Panc1 (cell line): ENCODE measurements at regions not wholly inside any gene's neighbourhood (a gene's known extent, or its start where the extent isn't known, plus 50 kb on each side); places are given as distances from the start of the nearest gene placed in this dataset.

ENCODE experiments used
- CTCF ChIP-seq: fragments of 450-650 bp; IDR thresholded peaks from 2 replicates; pipeline ENCODE4 v1.5.1; 2017; ENCODE audit warnings: mild to moderate bottlenecking
- POLR2AphosphoS5 ChIP-seq: IDR thresholded peaks from 2 replicates; pipeline ENCODE4 v1.6.1; 2012; ENCODE audit warnings: mild to moderate bottlenecking, low read depth, low read length, moderate library complexity
- REST ChIP-seq, 2 experiments: IDR thresholded peaks; 2 replicates each; pipeline ENCODE4 v1.6.1; 2011 to 2012; ENCODE audit warnings: low read depth in 2 of 2, control low read depth in 1 of 2, low read length in 1 of 2, mild to moderate bottlenecking in 1 of 2, moderate library complexity in 1 of 2; ENCODE audit not compliant: insufficient read depth in 1 of 2
- SIN3A ChIP-seq: IDR thresholded peaks from 2 replicates; pipeline ENCODE4 v1.6.1; 2012; ENCODE audit warnings: low read depth, mild to moderate bottlenecking, low read length, moderate library complexity, borderline replicate concordance; ENCODE audit not compliant: insufficient read depth
- TCF7L2 ChIP-seq: IDR thresholded peaks from 2 replicates; pipeline ENCODE4 v1.6.1; 2011; ENCODE audit warnings: mild to moderate bottlenecking, low read depth, low read length, inconsistent platforms

- no peak for TF ChIP-seq POLR2AphosphoS5
- TF ChIP-seq CTCF = no peak
- TF ChIP-seq REST (IDR thresholded peaks at IDR 0.05; ENCODE audit: insufficient read depth in 1 of 2, low read depth in 2 of 2, low read length in 1 of 2) = no peak
- no peak for TF ChIP-seq SIN3A
- no peak for TF ChIP-seq TCF7L2
Measured at GRCh38 chr9:109830545-109830944, 50.5 kb downstream of the PALM2AKAP2 start.
